H1 (cell line): ENCODE measurements at regions not wholly inside any gene's neighbourhood (a gene's known extent, or its start where the extent isn't known, plus 50 kb on each side); places are given as distances from the start of the nearest gene placed in this dataset.

ENCODE experiments used
- EP300 ChIP-seq, 2 experiments: IDR thresholded peaks; 1 replicate in 1 of 2; 2 replicates in 1 of 2; pipeline ENCODE4 v1.6.1; 2011 to 2012; ENCODE audit warnings: low read depth in 2 of 2, low read length in 2 of 2, mild to moderate bottlenecking in 2 of 2, borderline replicate concordance in 1 of 2, inconsistent platforms in 1 of 2, moderate library complexity in 1 of 2
- EZH2 ChIP-seq: fragments of 200-600 bp; sonication (generic); IDR thresholded peaks from 2 replicates; pipeline ENCODE4 v1.7.1; 2012; ENCODE audit warnings: low read depth, mild to moderate bottlenecking, moderate library complexity, low read length, inconsistent platforms; ENCODE audit not compliant: severe bottlenecking
- POLR2A ChIP-seq, 2 experiments: IDR thresholded peaks; 1 replicate in 1 of 2; 2 replicates in 1 of 2; pipeline ENCODE4 v1.6.1; 2011; ENCODE audit warnings: low read depth in 2 of 2, low read length in 2 of 2, mild to moderate bottlenecking in 2 of 2; ENCODE audit errors: control extremely low read depth in 1 of 2

DNA sequence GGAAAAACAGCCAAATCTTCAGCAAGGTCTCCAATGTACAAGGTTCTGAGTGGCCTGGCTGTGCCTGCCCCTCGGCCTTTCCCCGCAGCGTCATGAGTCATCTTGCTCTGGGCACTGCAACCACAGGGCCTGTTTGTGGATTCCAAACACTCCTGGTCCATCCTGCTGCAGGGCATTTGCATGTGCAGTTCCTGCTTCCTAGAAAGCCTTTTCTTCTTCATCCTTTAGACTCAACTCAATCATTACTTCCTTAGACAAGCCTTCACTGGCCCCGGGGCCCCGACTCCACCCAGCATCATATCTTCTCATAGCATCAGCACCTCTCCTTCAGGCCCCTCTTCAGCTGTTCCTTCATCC is 101.8 kb upstream of the EGLN3 start:
- TF ChIP-seq POLR2A (IDR thresholded peaks at IDR 0.05; ENCODE audit: control extremely low read depth in 1 of 2, low read depth in 2 of 2, low read length in 2 of 2) (no peak), EP300 (IDR thresholded peaks at IDR 0.05; ENCODE audit: borderline replicate concordance in 1 of 2, low read depth in 2 of 2, low read length in 2 of 2) (no peak), EZH2 (no peak)
